HEK293 (cell line): ENCODE measurements at regions not wholly inside any gene's neighbourhood (a gene's known extent, or its start where the extent isn't known, plus 50 kb on each side); places are given as distances from the start of the nearest gene placed in this dataset.

Source experiments
- CTCF ChIA-PET: fragments of 350-600 bp; formaldehyde crosslinking; extraction: SDS; loops from one replicate; lab custom pipeline; 2021; ENCODE audit warnings: antibody characterized with exemption; lab: Yijun Ruan, JAX
- POLR2A ChIA-PET: fragments of 300-600 bp; formaldehyde crosslinking; extraction: SDS; loops from one replicate; lab custom pipeline; 2020; ENCODE audit warnings: antibody characterized with exemption, inconsistent platforms; lab: Yijun Ruan, JAX
- H3K27ac ChIP-seq: fragments of 200-500 bp; sonication (Bioruptor generic); 2 replicates; pipeline ENCODE4 v1.5.1; 2014; ENCODE audit warnings: low read depth, low read length, control low read depth, inconsistent platforms; ENCODE audit errors: extremely low read depth
- H3K36me3 ChIP-seq, 2 experiments: fragments of 200-500 bp in 1 of 2; sonication (Bioruptor generic) in 1 of 2; 1 replicate in 1 of 2; 2 replicates in 1 of 2; pipeline ENCODE4 v1.5.1; 2014 to 2017; ENCODE audit warnings: inconsistent platforms in 2 of 2, low read length in 2 of 2; ENCODE audit not compliant: control insufficient read depth in 2 of 2, insufficient read depth in 1 of 2
- H3K4me1 ChIP-seq: fragments of 200-500 bp; sonication (Bioruptor generic); 2 replicates; pipeline ENCODE4 v1.5.1; 2014; ENCODE audit warnings: mild to moderate bottlenecking, low read length, inconsistent platforms; ENCODE audit not compliant: control insufficient read depth, insufficient read depth
- H3K4me3 ChIP-seq: 2 replicates; pipeline ENCODE4 v1.5.1; 2011; ENCODE audit warnings: low read depth, mild to moderate bottlenecking, control low read depth, low read length, moderate library complexity
- H3K9me3 ChIP-seq: fragments of 200-500 bp; sonication (Bioruptor generic); 2 replicates; pipeline ENCODE4 v1.5.1; 2014; ENCODE audit warnings: low read depth, low read length, inconsistent platforms; ENCODE audit not compliant: control insufficient read depth, insufficient read depth
- FEZF1 ChIP-seq: fragments of 450-650 bp; formaldehyde crosslinking; IDR thresholded peaks from 2 replicates; pipeline ENCODE4 v1.5.1; 2016; ENCODE audit warnings: missing biosample characterization, missing genetic modification characterization
- IKZF3 ChIP-seq: fragments of 450-650 bp; IDR thresholded peaks from 2 replicates; pipeline ENCODE4 v1.5.0; 2018; ENCODE audit warnings: missing biosample characterization, mild to moderate bottlenecking, missing genetic modification characterization, moderate library complexity
- KLF16 ChIP-seq: fragments of 450-650 bp; formaldehyde crosslinking; IDR thresholded peaks from 2 replicates; pipeline ENCODE4 v1.5.1; 2017; ENCODE audit warnings: missing biosample characterization, missing genetic modification characterization
- MYNN ChIP-seq: fragments of 450-650 bp; formaldehyde crosslinking; IDR thresholded peaks from 2 replicates; pipeline ENCODE4 v1.5.1; 2016; ENCODE audit warnings: missing biosample characterization, missing genetic modification characterization, borderline replicate concordance
- MZF1 ChIP-seq: fragments of 450-650 bp; formaldehyde crosslinking; IDR thresholded peaks from 2 replicates; pipeline ENCODE4 v1.5.1; 2017; ENCODE audit warnings: missing biosample characterization, missing genetic modification characterization, borderline replicate concordance
- YY1 ChIP-seq: fragments of 450-650 bp; formaldehyde crosslinking; IDR thresholded peaks from 2 replicates; pipeline ENCODE4 v1.5.1; 2018; ENCODE audit warnings: missing biosample characterization, missing genetic modification characterization
- YY2 ChIP-seq: fragments of 450-650 bp; formaldehyde crosslinking; IDR thresholded peaks from 2 replicates; pipeline ENCODE4 v1.5.1; 2016; ENCODE audit warnings: missing biosample characterization, missing genetic modification characterization
- ZBTB1 ChIP-seq: fragments of 450-650 bp; formaldehyde crosslinking; IDR thresholded peaks from 2 replicates; pipeline ENCODE4 v1.5.1; 2016; ENCODE audit warnings: missing biosample characterization, missing genetic modification characterization
- ZBTB48 ChIP-seq: fragments of 450-650 bp; formaldehyde crosslinking; IDR thresholded peaks from 2 replicates; pipeline ENCODE4 v1.5.1; 2016; ENCODE audit warnings: missing biosample characterization, missing genetic modification characterization
- ZEB2 ChIP-seq: fragments of 450-650 bp; formaldehyde crosslinking; IDR thresholded peaks from 2 replicates; pipeline ENCODE4 v1.5.1; 2016; ENCODE audit warnings: missing biosample characterization, missing genetic modification characterization
- ZFHX2 ChIP-seq: fragments of 450-650 bp; formaldehyde crosslinking; conservative IDR thresholded peaks from 2 replicates; pipeline ENCODE4 v1.5.1; 2016; ENCODE audit warnings: missing biosample characterization, missing genetic modification characterization
- ZFP41 ChIP-seq: fragments of 450-650 bp; formaldehyde crosslinking; IDR thresholded peaks from 2 replicates; pipeline ENCODE4 v1.5.1; 2016; ENCODE audit warnings: missing biosample characterization, missing genetic modification characterization, borderline replicate concordance
- ZNF112 ChIP-seq: fragments of 450-650 bp; formaldehyde crosslinking; IDR thresholded peaks from 2 replicates; pipeline ENCODE4 v1.5.0; 2017; ENCODE audit warnings: missing biosample characterization, missing genetic modification characterization
- ZNF146 ChIP-seq: fragments of 450-650 bp; formaldehyde crosslinking; IDR thresholded peaks from 2 replicates; pipeline ENCODE4 v1.5.1; 2016; ENCODE audit warnings: missing biosample characterization, missing genetic modification characterization
- ZNF555 ChIP-seq: fragments of 450-650 bp; formaldehyde crosslinking; conservative IDR thresholded peaks from 2 replicates; pipeline ENCODE4 v1.5.1; 2017; ENCODE audit warnings: missing biosample characterization, mild to moderate bottlenecking, missing genetic modification characterization, inconsistent platforms
- ZNF585B ChIP-seq: fragments of 450-650 bp; formaldehyde crosslinking; IDR thresholded peaks from 2 replicates; pipeline ENCODE4 v1.5.1; 2016; ENCODE audit warnings: missing biosample characterization, missing genetic modification characterization
- ZNF664 ChIP-seq: fragments of 450-650 bp; formaldehyde crosslinking; IDR thresholded peaks from 2 replicates; pipeline ENCODE4 v1.5.1; 2016; ENCODE audit warnings: missing biosample characterization, missing genetic modification characterization
- ZNF791 ChIP-seq: fragments of 450-650 bp; formaldehyde crosslinking; IDR thresholded peaks from 2 replicates; pipeline ENCODE4 v1.5.1; 2016; ENCODE audit warnings: missing biosample characterization, missing genetic modification characterization
- ZSCAN23 ChIP-seq: fragments of 450-650 bp; formaldehyde crosslinking; IDR thresholded peaks from 2 replicates; pipeline ENCODE4 v1.5.1; 2016; ENCODE audit warnings: missing biosample characterization, missing genetic modification characterization
- TF ChIP-seq, protein P1 (sequence below): fragments of 450-650 bp; formaldehyde crosslinking; IDR thresholded peaks from 2 replicates; pipeline ENCODE4 v1.5.1; 2016; ENCODE audit warnings: missing biosample characterization, missing genetic modification characterization
- TF ChIP-seq, protein P2 (sequence below): fragments of 450-650 bp; formaldehyde crosslinking; IDR thresholded peaks from 2 replicates; pipeline ENCODE4 v1.5.1; 2016; ENCODE audit warnings: missing biosample characterization, missing genetic modification characterization
- TF ChIP-seq, protein P3 (sequence below): fragments of 450-650 bp; formaldehyde crosslinking; IDR thresholded peaks from 2 replicates; pipeline ENCODE4 v1.5.1; 2017; ENCODE audit warnings: missing biosample characterization, missing genetic modification characterization
- TF ChIP-seq, protein P4 (sequence below): fragments of 450-650 bp; formaldehyde crosslinking; IDR thresholded peaks from 2 replicates; pipeline ENCODE4 v1.5.1; 2016; ENCODE audit warnings: missing biosample characterization, missing genetic modification characterization
- TF ChIP-seq, protein P5 (sequence below): fragments of 450-650 bp; formaldehyde crosslinking; IDR thresholded peaks from 2 replicates; pipeline ENCODE4 v1.5.1; 2016; ENCODE audit warnings: missing biosample characterization, missing genetic modification characterization, borderline replicate concordance

DNA sequence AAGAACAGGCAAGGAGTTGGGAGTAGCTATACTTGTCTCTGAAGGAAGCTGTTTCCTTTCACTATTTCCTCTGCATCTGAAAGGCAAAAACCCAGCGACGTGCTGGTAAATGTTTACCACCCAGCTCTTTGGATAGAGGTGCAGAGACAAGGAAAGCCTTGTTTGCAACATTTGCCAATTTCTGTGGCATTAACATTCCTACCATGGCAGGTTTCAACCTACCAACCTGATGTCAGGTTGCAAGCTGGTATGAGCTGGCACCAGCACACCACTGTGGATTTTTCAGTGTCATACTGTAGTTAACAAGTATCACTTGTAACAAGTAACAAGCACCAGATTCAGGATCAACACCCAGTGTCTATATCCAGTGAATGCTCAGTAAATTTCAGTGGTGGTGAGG, 294.8 kb upstream of the TMPO start:
- Histone ChIP-seq H3K4me3 (no peak overlapping the region), H3K4me1 (no peaks in the 10 kb centered on the region), H3K27ac (no peak overlapping the region), H3K36me3 (no peaks in the 10 kb centered on the region), H3K9me3 (no peaks in the 10 kb centered on the region)
- CTCF ChIA-PET: no interaction called here
- POLR2A ChIA-PET: no interaction called here
- no peak for TF ChIP-seq FEZF1 (tag by site-specific recombination)
- no peak for TF ChIP-seq ZNF664 (tag by site-specific recombination)
- TF ChIP-seq, protein P1, sequence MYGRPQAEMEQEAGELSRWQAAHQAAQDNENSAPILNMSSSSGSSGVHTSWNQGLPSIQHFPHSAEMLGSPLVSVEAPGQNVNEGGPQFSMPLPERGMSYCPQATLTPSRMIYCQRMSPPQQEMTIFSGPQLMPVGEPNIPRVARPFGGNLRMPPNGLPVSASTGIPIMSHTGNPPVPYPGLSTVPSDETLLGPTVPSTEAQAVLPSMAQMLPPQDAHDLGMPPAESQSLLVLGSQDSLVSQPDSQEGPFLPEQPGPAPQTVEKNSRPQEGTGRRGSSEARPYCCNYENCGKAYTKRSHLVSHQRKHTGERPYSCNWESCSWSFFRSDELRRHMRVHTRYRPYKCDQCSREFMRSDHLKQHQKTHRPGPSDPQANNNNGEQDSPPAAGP: no peak
- TF ChIP-seq YY2: no peak
- TF ChIP-seq IKZF3 (tag by site-specific recombination): no peak
- no peak for TF ChIP-seq ZNF112 (tag by site-specific recombination)
- TF ChIP-seq MZF1 (tag by site-specific recombination): no peak

DNA sequence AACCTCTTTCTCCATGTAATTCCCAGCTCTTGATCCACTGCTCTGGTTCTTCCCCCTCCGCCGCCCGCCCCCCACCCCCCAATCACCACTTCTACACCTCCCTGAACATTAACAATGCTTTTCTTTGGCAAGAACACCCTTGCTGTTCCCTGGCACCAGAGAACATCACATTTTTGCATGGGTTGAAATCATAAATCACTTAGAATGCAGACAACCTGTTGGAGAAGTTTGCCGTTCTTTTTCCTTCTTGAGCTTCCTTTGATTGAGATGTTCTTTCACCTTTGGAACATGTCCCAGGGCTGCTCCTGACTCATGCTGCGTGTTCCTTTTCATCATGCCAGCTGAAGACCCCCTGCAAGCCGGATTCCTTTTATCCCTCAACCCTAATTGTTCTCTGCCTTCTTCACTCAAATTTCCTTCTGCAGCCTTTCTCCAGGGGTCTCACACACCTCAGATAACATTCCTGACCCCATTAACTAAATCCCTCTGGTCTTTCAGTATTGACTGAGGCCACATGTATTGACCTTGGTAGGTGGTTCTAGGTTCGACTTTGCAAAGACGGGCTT, 294.1 kb upstream of the TMPO start:
- Histone ChIP-seq H3K4me1 (no peaks in the 10 kb centered on the region), H3K4me3 (no peak overlapping the region), H3K9me3 (no peaks in the 10 kb centered on the region), H3K27ac (no peak overlapping the region), H3K36me3 (no peaks in the 10 kb centered on the region)
- TF ChIP-seq, protein P2, sequence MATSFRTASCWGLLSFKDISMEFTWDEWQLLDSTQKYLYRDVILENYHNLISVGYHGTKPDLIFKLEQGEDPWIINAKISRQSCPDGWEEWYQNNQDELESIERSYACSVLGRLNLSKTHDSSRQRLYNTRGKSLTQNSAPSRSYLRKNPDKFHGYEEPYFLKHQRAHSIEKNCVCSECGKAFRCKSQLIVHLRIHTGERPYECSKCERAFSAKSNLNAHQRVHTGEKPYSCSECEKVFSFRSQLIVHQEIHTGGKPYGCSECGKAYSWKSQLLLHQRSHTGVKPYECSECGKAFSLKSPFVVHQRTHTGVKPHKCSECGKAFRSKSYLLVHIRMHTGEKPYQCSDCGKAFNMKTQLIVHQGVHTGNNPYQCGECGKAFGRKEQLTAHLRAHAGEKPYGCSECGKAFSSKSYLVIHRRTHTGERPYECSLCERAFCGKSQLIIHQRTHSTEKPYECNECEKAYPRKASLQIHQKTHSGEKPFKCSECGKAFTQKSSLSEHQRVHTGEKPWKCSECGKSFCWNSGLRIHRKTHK (tag by site-specific recombination): no peak
- TF ChIP-seq ZSCAN23 (no peak), IKZF3 (tag by site-specific recombination) (no peak), KLF16 (tag by site-specific recombination) (no peak), ZNF585B (tag by site-specific recombination) (no peak), ZBTB48 (tag by site-specific recombination) (no peak), YY1 (no peak), ZNF791 (tag by site-specific recombination) (no peak), ZNF112 (tag by site-specific recombination) (no peak), ZNF555 (tag by site-specific recombination) (no peak), MYNN (tag by site-specific recombination) (no peak)
- TF ChIP-seq, protein P3, sequence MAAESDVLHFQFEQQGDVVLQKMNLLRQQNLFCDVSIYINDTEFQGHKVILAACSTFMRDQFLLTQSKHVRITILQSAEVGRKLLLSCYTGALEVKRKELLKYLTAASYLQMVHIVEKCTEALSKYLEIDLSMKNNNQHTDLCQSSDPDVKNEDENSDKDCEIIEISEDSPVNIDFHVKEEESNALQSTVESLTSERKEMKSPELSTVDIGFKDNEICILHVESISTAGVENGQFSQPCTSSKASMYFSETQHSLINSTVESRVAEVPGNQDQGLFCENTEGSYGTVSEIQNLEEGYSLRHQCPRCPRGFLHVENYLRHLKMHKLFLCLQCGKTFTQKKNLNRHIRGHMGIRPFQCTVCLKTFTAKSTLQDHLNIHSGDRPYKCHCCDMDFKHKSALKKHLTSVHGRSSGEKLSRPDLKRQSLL (tag by site-specific recombination): no peak
- TF ChIP-seq, protein P4, sequence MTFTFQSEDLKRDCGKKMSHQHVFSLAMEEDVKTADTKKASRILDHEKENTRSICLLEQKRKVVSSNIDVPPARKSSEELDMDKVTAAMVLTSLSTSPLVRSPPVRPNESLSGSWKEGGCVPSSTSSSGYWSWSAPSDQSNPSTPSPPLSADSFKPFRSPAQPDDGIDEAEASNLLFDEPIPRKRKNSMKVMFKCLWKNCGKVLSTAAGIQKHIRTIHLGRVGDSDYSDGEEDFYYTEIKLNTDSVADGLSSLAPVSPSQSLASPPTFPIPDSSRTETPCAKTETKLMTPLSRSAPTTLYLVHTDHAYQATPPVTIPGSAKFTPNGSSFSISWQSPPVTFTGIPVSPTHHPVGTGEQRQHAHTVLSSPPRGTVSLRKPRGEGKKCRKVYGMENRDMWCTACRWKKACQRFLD: no peak
- CTCF ChIA-PET: no interaction called here
- POLR2A ChIA-PET: no interaction called here

DNA sequence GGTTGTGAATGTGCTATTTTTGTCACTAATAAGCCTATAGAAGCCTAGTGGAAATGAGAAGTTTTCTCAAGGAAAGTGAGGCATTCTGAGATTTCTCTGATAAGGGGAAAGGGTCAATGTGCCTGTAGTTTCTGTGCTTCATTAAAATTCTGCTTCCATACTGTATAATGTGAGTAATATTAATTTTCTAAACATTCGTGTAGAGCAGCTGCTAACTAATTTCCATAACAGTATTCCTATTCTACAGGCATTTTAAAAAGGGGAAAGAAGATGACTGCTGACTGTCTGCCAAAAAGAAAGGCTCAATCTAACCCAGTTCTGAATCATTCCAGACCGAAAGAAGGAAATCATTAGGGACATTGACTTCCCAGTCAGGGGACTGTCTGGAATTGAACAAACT, 293.3 kb upstream of the TMPO start:
- no peaks in the 10 kb centered on the region for H3K36me3 ChIP-seq
- no peak overlapping the region for H3K4me3 ChIP-seq
- no peaks in the 10 kb centered on the region for H3K9me3 ChIP-seq
- CTCF ChIA-PET: interaction anchor here (0.6 kb wide), 1 partner anchor 786 kb away, joined by 3 read pairs; no protein-coding TSS in a partner anchor
- POLR2A ChIA-PET: no interaction called here
- no peaks in the 10 kb centered on the region for H3K4me1 ChIP-seq
- H3K27ac ChIP-seq: no peak overlapping the region
- no peak for TF ChIP-seq ZFHX2
- TF ChIP-seq, protein P5, sequence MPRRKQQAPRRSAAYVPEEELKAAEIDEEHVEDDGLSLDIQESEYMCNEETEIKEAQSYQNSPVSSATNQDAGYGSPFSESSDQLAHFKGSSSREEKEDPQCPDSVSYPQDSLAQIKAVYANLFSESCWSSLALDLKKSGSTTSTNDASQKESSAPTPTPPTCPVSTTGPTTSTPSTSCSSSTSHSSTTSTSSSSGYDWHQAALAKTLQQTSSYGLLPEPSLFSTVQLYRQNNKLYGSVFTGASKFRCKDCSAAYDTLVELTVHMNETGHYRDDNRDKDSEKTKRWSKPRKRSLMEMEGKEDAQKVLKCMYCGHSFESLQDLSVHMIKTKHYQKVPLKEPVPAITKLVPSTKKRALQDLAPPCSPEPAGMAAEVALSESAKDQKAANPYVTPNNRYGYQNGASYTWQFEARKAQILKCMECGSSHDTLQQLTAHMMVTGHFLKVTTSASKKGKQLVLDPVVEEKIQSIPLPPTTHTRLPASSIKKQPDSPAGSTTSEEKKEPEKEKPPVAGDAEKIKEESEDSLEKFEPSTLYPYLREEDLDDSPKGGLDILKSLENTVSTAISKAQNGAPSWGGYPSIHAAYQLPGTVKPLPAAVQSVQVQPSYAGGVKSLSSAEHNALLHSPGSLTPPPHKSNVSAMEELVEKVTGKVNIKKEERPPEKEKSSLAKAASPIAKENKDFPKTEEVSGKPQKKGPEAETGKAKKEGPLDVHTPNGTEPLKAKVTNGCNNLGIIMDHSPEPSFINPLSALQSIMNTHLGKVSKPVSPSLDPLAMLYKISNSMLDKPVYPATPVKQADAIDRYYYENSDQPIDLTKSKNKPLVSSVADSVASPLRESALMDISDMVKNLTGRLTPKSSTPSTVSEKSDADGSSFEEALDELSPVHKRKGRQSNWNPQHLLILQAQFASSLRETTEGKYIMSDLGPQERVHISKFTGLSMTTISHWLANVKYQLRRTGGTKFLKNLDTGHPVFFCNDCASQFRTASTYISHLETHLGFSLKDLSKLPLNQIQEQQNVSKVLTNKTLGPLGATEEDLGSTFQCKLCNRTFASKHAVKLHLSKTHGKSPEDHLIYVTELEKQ: no peak
- TF ChIP-seq ZBTB1 (tag by site-specific recombination): no peak
- TF ChIP-seq YY2: no peak
- TF ChIP-seq ZNF146 (tag by site-specific recombination): no peak
- TF ChIP-seq ZFP41 (tag by site-specific recombination): no peak
- no peak for TF ChIP-seq ZEB2 (tag by site-specific recombination)
